HG03558 (cell line): ENCODE measurements at regions not wholly inside any gene's neighbourhood (a gene's known extent, or its start where the extent isn't known, plus 50 kb on each side); places are given as distances from the start of the nearest gene placed in this dataset.
"Not testable (repeated sequence)": the region's sequence is repeated elsewhere in the genome, so short reads cannot be mapped to it uniquely, and the experiment has no call there.

Source experiments
- ATAC-seq: cut with Tn5 transposase; IDR thresholded peaks from one replicate; pipeline ENCODE4 v1.9.1; 2021; ENCODE audit warnings: moderate number of reproducible peaks; ENCODE audit not compliant: unreplicated experiment; ENCODE audit errors: extremely low read depth

- no peak for ATAC-seq
These were observed 55.1 kb upstream of the F9 start for GRCh38 chrX:139475432-139475831.

DNA sequence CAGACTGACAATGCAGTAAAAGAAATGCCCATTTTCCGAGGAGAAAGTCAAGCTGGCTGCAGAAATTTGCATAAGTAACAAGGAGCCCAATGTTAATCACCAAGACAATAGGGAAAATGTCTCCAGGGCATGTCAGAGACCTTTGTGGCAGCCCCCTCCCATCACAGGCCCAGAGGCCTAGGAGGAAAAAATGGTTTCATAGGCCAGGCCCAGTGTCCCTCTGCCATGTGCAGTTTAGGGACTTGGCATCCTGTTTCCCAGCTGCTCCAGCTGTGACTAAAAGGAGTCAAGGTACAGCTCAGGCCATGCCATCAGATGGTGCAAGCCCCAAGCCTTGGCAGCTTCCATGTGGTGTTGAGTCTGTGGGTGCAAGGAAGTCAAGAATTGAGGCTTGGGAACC is 68.6 kb upstream of the F9 start:
- ATAC-seq: not testable (repeated sequence)

DNA sequence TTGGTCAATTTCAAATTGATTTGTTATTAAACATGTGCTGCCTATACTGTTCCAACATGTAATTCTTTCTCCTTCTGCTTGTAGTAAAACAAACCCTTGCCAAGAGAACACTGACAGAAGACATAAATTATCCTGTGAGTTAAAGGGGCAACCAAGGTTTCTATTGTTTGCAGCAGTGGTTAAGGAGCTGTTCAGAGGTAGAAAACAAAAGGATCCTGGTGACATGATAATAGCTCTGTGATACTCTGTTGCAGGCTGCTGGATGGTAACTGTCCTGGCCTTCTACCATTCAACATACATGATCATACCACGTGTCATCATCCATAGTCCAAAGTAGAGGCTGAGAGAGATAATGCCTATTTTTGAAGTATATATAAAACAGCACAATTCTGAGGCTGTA is 75.8 kb upstream of the F9 start:
- ATAC-seq: no peak

- no peak for ATAC-seq
These were observed 81.5 kb upstream of the F9 start for GRCh38 chrX:139448996-139449395.

DNA sequence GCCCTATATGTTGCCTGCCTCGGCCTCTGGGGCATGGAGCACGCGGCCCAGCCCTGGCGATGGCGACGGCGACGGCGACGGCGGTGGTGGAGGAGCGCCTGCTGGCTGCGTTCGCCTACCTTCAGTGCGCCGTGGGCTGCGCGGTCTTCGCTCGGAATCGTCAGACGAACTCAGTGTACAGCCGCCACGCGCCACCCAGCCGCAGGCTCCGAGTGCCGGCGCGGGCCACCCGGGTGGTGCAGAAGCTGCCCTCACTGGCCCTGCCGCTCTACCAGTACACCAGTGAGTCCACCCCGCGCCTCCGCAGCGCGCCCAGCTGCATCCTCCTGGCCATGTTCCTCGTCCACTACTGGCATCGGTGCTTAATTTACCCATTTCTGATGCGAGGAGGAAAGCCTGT is 83.7 kb upstream of the F9 start:
- no peak for ATAC-seq

GRCh38 chrX:139429913-139430312 is 100.6 kb upstream of the F9 start:
- no peak for ATAC-seq

GRCh38 chrX:139423186-139423585 is 107.4 kb upstream of the F9 start:
- no peak for ATAC-seq

DNA sequence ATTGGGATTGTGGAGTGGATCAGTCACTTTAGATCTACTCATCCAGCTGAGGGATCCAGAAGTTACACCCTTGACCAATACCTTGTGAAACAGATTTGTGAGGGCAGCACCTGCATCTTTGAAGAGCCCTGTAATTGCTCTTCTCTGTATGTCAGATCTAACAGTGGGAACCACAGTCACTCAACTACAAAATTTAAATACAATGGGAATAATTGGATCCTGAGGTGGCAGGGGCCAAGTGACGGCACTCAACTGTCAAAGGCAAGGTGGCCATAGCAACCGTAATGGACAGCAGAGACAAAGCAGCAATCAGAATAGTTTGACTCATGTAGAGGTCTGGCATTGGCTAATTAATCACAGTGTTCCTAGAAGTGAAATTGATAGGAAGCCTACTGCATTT is 132.3 kb upstream of the F9 start:
- not testable (repeated sequence) for ATAC-seq

GRCh38 chrX:139388254-139388653 is 142.3 kb upstream of the F9 start:
- ATAC-seq: no peak

- ATAC-seq: no peak
These were observed 148.0 kb upstream of the F9 start for GRCh38 chrX:139382529-139382928.

GRCh38 chrX:139376547-139376946 is 154.0 kb upstream of the F9 start:
- not testable (repeated sequence) for ATAC-seq

- no peak for ATAC-seq
These were observed 170.2 kb upstream of the F9 start for GRCh38 chrX:139360356-139360755.

DNA sequence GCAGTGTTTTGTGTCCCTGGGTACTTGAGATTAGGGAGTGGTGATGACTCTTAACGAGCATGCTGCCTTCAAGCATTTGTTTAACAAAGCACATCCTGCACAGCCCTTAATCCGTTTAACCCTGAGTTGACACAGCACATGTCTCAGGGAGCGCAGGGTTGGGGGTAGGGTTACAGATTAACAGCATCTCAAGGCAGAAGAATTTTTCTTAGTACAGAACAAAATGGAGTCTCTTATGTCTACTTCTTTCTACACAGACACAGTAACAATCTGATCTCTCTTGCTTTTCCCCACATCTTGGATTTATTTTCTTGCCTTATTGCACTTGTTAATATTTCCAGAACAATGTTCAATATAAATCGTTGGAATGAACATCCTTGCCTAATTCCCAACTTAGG is 187.9 kb upstream of the F9 start:
- ATAC-seq: not testable (repeated sequence)

- ATAC-seq: not testable (repeated sequence)
These were observed 188.5 kb upstream of the F9 start for GRCh38 chrX:139341855-139342593.

GRCh38 chrX:139332441-139332840 is 198.1 kb upstream of the F9 start:
- ATAC-seq: no peak

GRCh38 chrX:139327355-139327754 is 203.2 kb upstream of the F9 start:
- no peak for ATAC-seq

DNA sequence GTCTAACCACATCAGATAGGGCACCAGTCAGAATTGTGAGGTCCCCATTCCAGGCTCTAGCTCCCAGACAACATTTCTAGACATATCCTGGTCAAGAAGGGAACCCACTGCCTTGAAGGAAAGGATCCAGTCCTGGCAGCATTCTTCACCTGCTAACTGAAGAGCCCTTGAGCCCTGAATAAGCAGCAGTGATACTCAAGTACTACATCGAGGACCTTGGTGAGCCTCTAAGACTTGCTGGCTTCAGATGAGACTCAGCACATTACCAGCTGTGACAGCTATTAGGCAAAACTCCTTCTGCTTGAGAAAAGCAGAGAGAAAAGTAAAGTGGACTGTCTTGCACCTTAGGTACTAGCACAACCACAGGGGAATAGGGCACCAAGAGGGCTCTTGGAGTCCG is 205.8 kb upstream of the F9 start:
- no peak for ATAC-seq

DNA sequence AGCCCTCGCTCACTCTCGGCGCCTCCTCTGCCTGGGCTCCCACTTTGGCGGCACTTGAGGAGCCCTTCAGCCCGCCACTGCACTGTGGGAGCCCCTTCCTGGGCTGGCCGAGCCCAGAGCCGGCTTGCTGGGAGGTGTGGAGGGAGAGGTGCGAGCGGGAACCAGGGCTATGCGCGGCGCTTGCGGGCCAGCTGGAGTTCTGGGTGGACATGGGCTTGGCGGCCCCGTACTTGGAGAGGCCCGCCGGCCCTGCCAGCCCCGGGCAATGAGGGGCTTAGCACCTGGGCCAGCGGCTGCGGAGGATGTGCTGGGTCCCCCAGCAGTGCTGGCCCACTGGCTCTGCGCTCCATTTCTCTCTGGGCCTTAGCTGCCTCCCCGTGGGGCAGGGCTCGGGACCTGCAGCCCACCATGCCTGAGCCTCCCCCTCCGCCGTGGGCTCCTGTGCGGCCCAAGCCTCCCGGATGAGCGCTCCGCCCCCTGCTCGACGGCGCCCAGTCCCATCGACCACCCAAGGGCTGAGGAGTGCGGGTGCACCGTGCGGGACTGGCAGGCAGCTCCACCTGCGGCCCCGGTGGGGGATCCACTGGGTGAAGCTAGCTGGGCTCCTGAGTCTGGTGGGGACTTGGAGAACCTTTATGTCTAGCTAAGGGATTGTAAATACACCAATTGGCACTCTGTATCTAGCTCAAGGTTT is 209.7 kb upstream of the F9 start:
- ATAC-seq: not testable (repeated sequence)

DNA sequence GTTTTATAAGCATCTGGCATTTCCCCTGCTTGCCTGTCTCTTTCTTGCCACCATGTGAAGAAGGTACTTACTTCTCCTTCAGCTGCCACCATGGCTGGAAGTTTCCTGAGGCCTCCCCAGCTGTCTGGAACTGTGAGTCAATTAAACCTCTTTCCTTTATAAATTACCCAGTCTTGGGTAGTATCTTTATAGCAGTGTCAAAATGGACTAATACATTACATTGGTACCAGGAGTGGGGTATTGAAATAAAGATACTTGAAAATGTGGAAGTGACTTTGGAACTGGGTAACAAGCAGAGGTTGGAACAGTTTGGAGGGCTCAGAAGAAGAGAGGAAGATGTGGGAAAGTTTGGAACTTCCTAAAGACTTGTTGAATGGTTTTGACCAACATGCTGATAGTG is 223.9 kb upstream of the F9 start:
- ATAC-seq: not testable (repeated sequence)

- ATAC-seq: no peak
These were observed 226.1 kb upstream of the F9 start for GRCh38 chrX:139304471-139304870.

DNA sequence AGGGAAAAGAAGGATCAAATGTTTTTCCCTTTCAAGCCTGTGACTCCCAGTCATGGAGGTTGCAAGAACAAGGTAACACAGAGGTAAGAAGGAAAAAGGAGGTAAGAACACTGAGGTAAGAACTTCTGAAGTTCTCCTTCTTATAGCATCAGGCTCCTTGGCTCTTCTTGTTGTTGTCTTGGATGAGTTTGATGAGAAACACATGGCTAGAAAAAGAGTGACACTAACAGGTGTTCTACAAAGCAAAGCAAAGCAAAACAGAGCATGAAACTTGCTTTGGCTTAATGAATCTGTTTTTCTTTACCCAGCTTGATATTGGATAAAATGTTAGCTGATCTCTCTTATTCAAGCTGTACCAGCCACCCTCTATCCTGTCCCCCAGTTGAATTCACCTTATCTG is 231.2 kb upstream of the F9 start:
- no peak for ATAC-seq

DNA sequence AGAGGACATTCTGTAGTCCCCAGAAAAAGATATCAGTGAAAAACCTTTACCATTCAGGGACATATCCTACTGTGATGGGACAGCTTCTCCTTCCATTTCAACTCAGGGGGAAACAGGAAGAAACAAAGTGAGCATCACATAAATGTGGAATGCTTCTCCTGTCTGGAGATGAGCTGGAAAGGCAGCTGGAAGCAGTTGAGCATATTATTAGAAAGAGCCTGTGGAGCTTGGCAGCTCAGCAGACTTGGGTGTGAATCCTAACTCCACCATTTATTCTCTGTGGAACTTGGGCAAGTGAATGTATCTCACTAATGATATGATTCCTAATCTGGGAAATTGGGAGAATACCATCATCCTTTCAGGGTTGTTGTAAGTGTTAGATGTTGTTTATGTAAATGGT is 232.1 kb upstream of the F9 start:
- ATAC-seq: no peak
